ENCODE measurements at regions not wholly inside any gene's neighbourhood (a gene's known extent, or its start where the extent isn't known, plus 50 kb on each side); places are given as distances from the start of the nearest gene placed in this dataset.

GRCh38 chr6:23417133-23417532, 708.9 kb upstream of the NRSN1 start:
- Histone ChIP-seq H3K9ac (ENCODE audit: low read depth in 1 of 2, low read length in 2 of 2) (no peak overlapping the region), H3K36me3 (ENCODE audit: control insufficient read depth in 4 of 4, insufficient read depth in 3 of 4, low read depth in 1 of 4, low read length in 3 of 4) (no peaks in the 10 kb centered on the region), H3K4me1 (ENCODE audit: control insufficient read depth in 4 of 4, insufficient read depth in 4 of 4, low read length in 3 of 4) (peaks cover 0 to 8% (median 3%) of the 10 kb centered on the region in 4 donors), H3K4me3 (ENCODE audit: low read depth in 1 of 3, low read length in 3 of 3) (no peak overlapping the region), H3K27me3 (ENCODE audit: control insufficient read depth in 4 of 4, insufficient read depth in 4 of 4, low read length in 3 of 4) (no peaks in the 10 kb centered on the region), H3K9me3 (ENCODE audit: control insufficient read depth in 4 of 4, low read length in 3 of 4) (no peaks in the 10 kb centered on the region), H3K27ac (ENCODE audit: low read depth in 1 of 2, low read length in 2 of 2) (no peak overlapping the region)
- no peak for DNase-seq (ENCODE audit: low spot score)
- TF ChIP-seq GABPA (IDR thresholded peaks at IDR 0.05 in 1 of 2, conservative IDR thresholded peaks at IDR 0.05 in 1 of 2) (no peak), TAF1 (conservative IDR thresholded peaks at IDR 0.05) (no peak), NR2F2 (IDR thresholded peaks at IDR 0.05) (no peak), ZBTB33 (IDR thresholded peaks at IDR 0.05) (no peak), SP1 (IDR thresholded peaks at IDR 0.05) (no peak), RXRA (IDR thresholded peaks at IDR 0.05) (no peak), YY1 (IDR thresholded peaks at IDR 0.05) (no peak), EGR1 (IDR thresholded peaks at IDR 0.05; ENCODE audit: low read depth in 2 of 2) (no peak), HNF4A (conservative IDR thresholded peaks at IDR 0.05) (no peak), FOXA2 (IDR thresholded peaks at IDR 0.05) (no peak)
- TF ChIP-seq, protein P1, sequence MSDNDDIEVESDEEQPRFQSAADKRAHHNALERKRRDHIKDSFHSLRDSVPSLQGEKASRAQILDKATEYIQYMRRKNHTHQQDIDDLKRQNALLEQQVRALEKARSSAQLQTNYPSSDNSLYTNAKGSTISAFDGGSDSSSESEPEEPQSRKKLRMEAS (IDR thresholded peaks at IDR 0.05): no peak
- 94% methylated on average over 9 of the region's 9 CpGs for WGBS

GRCh38 chr6:23418095-23418494, 707.9 kb upstream of the NRSN1 start:
- H3K27me3 ChIP-seq (ENCODE audit: control insufficient read depth in 4 of 4, insufficient read depth in 4 of 4, low read length in 3 of 4): no peaks in the 10 kb centered on the region
- no peak overlapping the region for H3K4me3 ChIP-seq (ENCODE audit: low read depth in 1 of 3, low read length in 3 of 3)
- no peak for TF ChIP-seq FOXA1 (IDR thresholded peaks at IDR 0.05)
- H3K4me1 ChIP-seq (ENCODE audit: control insufficient read depth in 4 of 4, insufficient read depth in 4 of 4, low read length in 3 of 4): peaks cover 0 to 8% (median 3%) of the 10 kb centered on the region in 4 donors
- H3K27ac ChIP-seq (ENCODE audit: low read depth in 1 of 2, low read length in 2 of 2): no peak overlapping the region
- DNase-seq (ENCODE audit: low spot score): no peak
- no peak overlapping the region for H3K9ac ChIP-seq (ENCODE audit: low read depth in 1 of 2, low read length in 2 of 2)
- no peaks in the 10 kb centered on the region for H3K36me3 ChIP-seq (ENCODE audit: control insufficient read depth in 4 of 4, insufficient read depth in 3 of 4, low read depth in 1 of 4, low read length in 3 of 4)
- WGBS: 88% methylated on average over 3 of the region's 3 CpGs
- H3K9me3 ChIP-seq (ENCODE audit: control insufficient read depth in 4 of 4, low read length in 3 of 4): no peaks in the 10 kb centered on the region

DNA sequence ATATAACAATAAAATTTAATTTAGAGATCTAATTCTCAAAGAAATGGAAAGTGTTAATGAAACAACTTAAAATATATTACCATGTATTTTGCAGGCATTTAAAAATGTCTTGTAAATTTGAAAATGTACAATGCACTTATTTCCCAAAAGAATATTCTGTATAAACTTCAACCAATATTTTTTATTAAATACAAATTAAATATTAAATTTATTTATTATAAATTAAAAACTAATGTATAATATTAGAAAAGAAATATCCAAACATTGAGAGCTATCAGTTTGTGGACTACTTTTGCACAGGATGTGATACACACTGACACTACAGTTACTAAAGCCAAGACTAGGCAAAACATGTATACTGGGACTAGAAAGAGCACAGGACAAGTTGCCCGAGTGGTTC, 707.0 kb upstream of the NRSN1 start:
- WGBS: 99% methylated on average over 1 of the region's 1 CpG
- Histone ChIP-seq H3K9me3 (ENCODE audit: control insufficient read depth in 4 of 4, low read length in 3 of 4) (no peaks in the 10 kb centered on the region), H3K27me3 (ENCODE audit: control insufficient read depth in 4 of 4, insufficient read depth in 4 of 4, low read length in 3 of 4) (no peaks in the 10 kb centered on the region), H3K9ac (ENCODE audit: low read depth in 1 of 2, low read length in 2 of 2) (no peak overlapping the region), H3K36me3 (ENCODE audit: control insufficient read depth in 4 of 4, insufficient read depth in 3 of 4, low read depth in 1 of 4, low read length in 3 of 4) (no peaks in the 10 kb centered on the region), H3K4me3 (ENCODE audit: low read depth in 1 of 3, low read length in 3 of 3) (no peak overlapping the region), H3K4me1 (ENCODE audit: control insufficient read depth in 4 of 4, insufficient read depth in 4 of 4, low read length in 3 of 4) (peaks cover 0 to 2% (median under 1%) of the 10 kb centered on the region in 4 donors), H3K27ac (ENCODE audit: low read depth in 1 of 2, low read length in 2 of 2) (no peak overlapping the region)
- DNase-seq (ENCODE audit: low spot score): no peak
- no peak for TF ChIP-seq FOXA2 (IDR thresholded peaks at IDR 0.05)
- TF ChIP-seq CTCF (IDR thresholded peaks at IDR 0.05; ENCODE audit: low read depth, low read length, missing input control): no peak
- TF ChIP-seq SP1 (IDR thresholded peaks at IDR 0.05): no peak
- no peak for TF ChIP-seq TAF1 (conservative IDR thresholded peaks at IDR 0.05)
- TF ChIP-seq RAD21 (IDR thresholded peaks at IDR 0.05): no peak
- TF ChIP-seq EGR1 (IDR thresholded peaks at IDR 0.05; ENCODE audit: low read depth in 2 of 2): no peak
- TF ChIP-seq, protein P2, sequence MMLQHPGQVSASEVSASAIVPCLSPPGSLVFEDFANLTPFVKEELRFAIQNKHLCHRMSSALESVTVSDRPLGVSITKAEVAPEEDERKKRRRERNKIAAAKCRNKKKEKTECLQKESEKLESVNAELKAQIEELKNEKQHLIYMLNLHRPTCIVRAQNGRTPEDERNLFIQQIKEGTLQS (IDR thresholded peaks at IDR 0.05): no peak
- TF ChIP-seq ZBTB33 (IDR thresholded peaks at IDR 0.05): no peak
- TF ChIP-seq GABPA (IDR thresholded peaks at IDR 0.05 in 1 of 2, conservative IDR thresholded peaks at IDR 0.05 in 1 of 2): no peak
- TF ChIP-seq RXRA (IDR thresholded peaks at IDR 0.05): no peak
- no peak for TF ChIP-seq FOXA1 (IDR thresholded peaks at IDR 0.05)
- TF ChIP-seq REST (IDR thresholded peaks at IDR 0.05): no peak
- TF ChIP-seq HNF4G (IDR thresholded peaks at IDR 0.05): no peak
- TF ChIP-seq NR2F2 (IDR thresholded peaks at IDR 0.05): no peak
- TF ChIP-seq HNF4A (conservative IDR thresholded peaks at IDR 0.05): no peak
- no peak for TF ChIP-seq JUND (IDR thresholded peaks at IDR 0.05)
- no peak for TF ChIP-seq YY1 (IDR thresholded peaks at IDR 0.05)
- TF ChIP-seq, protein P1 (IDR thresholded peaks at IDR 0.05): no peak
